SK-N-SH treated with all-trans-retinoic acid at 6 μM for 48 hours (cell line): ENCODE measurements at regions not wholly inside any gene's neighbourhood (a gene's known extent, or its start where the extent isn't known, plus 50 kb on each side); places are given as distances from the start of the nearest gene placed in this dataset.

Source experiments
- ATAC-seq: fragments of 200-7000 bp; cut with Tn5 transposase; 3 replicates; pipeline ENCODE4 v1.9.1; 2020; ENCODE audit warnings: mild to moderate bottlenecking, moderate library complexity
- ARNTL ChIP-seq: fragments of 450-650 bp; formaldehyde crosslinking; IDR thresholded peaks from 2 replicates; pipeline ENCODE4 v1.5.0; 2020; ENCODE audit warnings: low read depth, mild to moderate bottlenecking, moderate library complexity, borderline replicate concordance
- BACH2 ChIP-seq: fragments of 250-450 bp; sonication (Bioruptor Pico); IDR thresholded peaks from 2 replicates; pipeline ENCODE4 v1.9.0; 2021; ENCODE audit warnings: mild to moderate bottlenecking, borderline replicate concordance
- CSDC2 ChIP-seq: fragments of 250-450 bp; sonication (Bioruptor Pico); IDR thresholded peaks from 2 replicates; pipeline ENCODE4 v1.5.0; 2020; ENCODE audit warnings: mild to moderate bottlenecking, moderate library complexity
- CSRNP3 ChIP-seq: fragments of 250-450 bp; sonication (Bioruptor Pico); IDR thresholded peaks from 2 replicates; pipeline ENCODE4 v1.5.1; 2021; ENCODE audit warnings: mild to moderate bottlenecking, moderate library complexity
- ESRRG ChIP-seq: fragments of 250-450 bp; sonication (Bioruptor Pico); IDR thresholded peaks from 2 replicates; pipeline ENCODE4 v1.6.1; 2021; ENCODE audit warnings: mild to moderate bottlenecking
- GLIS3 ChIP-seq: fragments of 250-450 bp; sonication (Bioruptor Pico); IDR thresholded peaks from 2 replicates; pipeline ENCODE4 v1.5.0; 2020; ENCODE audit warnings: mild to moderate bottlenecking, moderate library complexity
- ISL1 ChIP-seq: fragments of 250-450 bp; sonication (Bioruptor Pico); IDR thresholded peaks from 2 replicates; pipeline ENCODE4 v2.1.2; 2022; ENCODE audit warnings: mild to moderate bottlenecking, moderate library complexity
- OSR1 ChIP-seq: fragments of 250-450 bp; sonication (Bioruptor Pico); IDR thresholded peaks from 2 replicates; pipeline ENCODE4 v1.8.0; 2022; ENCODE audit warnings: moderate library complexity, mild to moderate bottlenecking, inconsistent platforms
- POU6F1 ChIP-seq: fragments of 250-450 bp; sonication (Bioruptor Pico); IDR thresholded peaks from 2 replicates; pipeline ENCODE4 v1.8.0; 2021; ENCODE audit warnings: low read depth, mild to moderate bottlenecking, moderate library complexity, borderline replicate concordance
- PPARA ChIP-seq: fragments of 250-450 bp; sonication (Bioruptor Pico); IDR thresholded peaks from 2 replicates; pipeline ENCODE4 v1.5.0; 2020; ENCODE audit warnings: mild to moderate bottlenecking, borderline replicate concordance
- RARB ChIP-seq: fragments of 250-450 bp; sonication (Bioruptor Pico); IDR thresholded peaks from 2 replicates; pipeline ENCODE4 v1.8.0; 2021; ENCODE audit warnings: mild to moderate bottlenecking, moderate library complexity
- SNAI2 ChIP-seq: fragments of 250-450 bp; sonication (Bioruptor Pico); IDR thresholded peaks from 2 replicates; pipeline ENCODE4 v1.5.0; 2020; ENCODE audit warnings: mild to moderate bottlenecking, moderate library complexity
- TCF4 ChIP-seq: fragments of 250-450 bp; sonication (Bioruptor Pico); IDR thresholded peaks from 2 replicates; pipeline ENCODE4 v1.8.0; 2021; ENCODE audit warnings: mild to moderate bottlenecking, moderate library complexity, borderline replicate concordance
- TOX ChIP-seq: fragments of 250-450 bp; sonication (Bioruptor Pico); IDR thresholded peaks from 2 replicates; pipeline ENCODE4 v1.8.0; 2021; ENCODE audit warnings: mild to moderate bottlenecking, moderate library complexity, borderline replicate concordance
- TSHZ2 ChIP-seq: fragments of 250-450 bp; sonication (Bioruptor Pico); IDR thresholded peaks from 2 replicates; pipeline ENCODE4 v1.5.0; 2020; ENCODE audit warnings: mild to moderate bottlenecking, moderate library complexity
- ZFP3 ChIP-seq: fragments of 250-450 bp; sonication (Bioruptor Pico); IDR thresholded peaks from 2 replicates; pipeline ENCODE4 v1.5.0; 2020; ENCODE audit warnings: mild to moderate bottlenecking, moderate library complexity
- ZFP30 ChIP-seq: fragments of 450-650 bp; formaldehyde crosslinking; IDR thresholded peaks from 2 replicates; pipeline ENCODE4 v1.5.0; 2022; ENCODE audit warnings: mild to moderate bottlenecking, moderate library complexity
- ZNF70 ChIP-seq: fragments of 450-650 bp; formaldehyde crosslinking; IDR thresholded peaks from 2 replicates; pipeline ENCODE4 v1.5.0; 2020; ENCODE audit warnings: mild to moderate bottlenecking, moderate library complexity
- ZNF8 ChIP-seq: fragments of 450-650 bp; formaldehyde crosslinking; IDR thresholded peaks from 2 replicates; pipeline ENCODE4 v1.5.0; 2020; ENCODE audit warnings: mild to moderate bottlenecking, moderate library complexity

GRCh38 chr5:57386958-57387357 lies 95.7 kb downstream of the ACTBL2 start:
- ATAC-seq = no peak
- TF ChIP-seq ISL1 (CRISPR knock-in tag) (no peak), CSDC2 (CRISPR knock-in tag) (no peak), ZFP3 (CRISPR knock-in tag) (no peak), TOX (no peak), PPARA (CRISPR knock-in tag) (no peak), TCF4 (no peak), ZNF70 (CRISPR knock-in tag) (no peak), GLIS3 (CRISPR knock-in tag) (no peak), BACH2 (CRISPR knock-in tag) (no peak), OSR1 (CRISPR knock-in tag) (no peak), SNAI2 (CRISPR knock-in tag) (no peak), ZNF8 (CRISPR knock-in tag) (no peak), ZFP30 (CRISPR knock-in tag) (no peak), ARNTL (CRISPR knock-in tag) (no peak), ESRRG (CRISPR knock-in tag) (no peak)
- TF ChIP-seq, all 23 proteins: peak for 0

- ATAC-seq = peak; percentile 98
- TF ChIP-seq GLIS3 (CRISPR knock-in tag) (no peak), ARNTL (CRISPR knock-in tag) (no peak), ISL1 (CRISPR knock-in tag) (peak; percentile 26; the same call in 1 of the 2 replicates), ZNF70 (CRISPR knock-in tag) (no peak), RARB (CRISPR knock-in tag) (no peak), TCF4 (peak; percentile 39; the same call in 1 of the 2 replicates), ZFP3 (CRISPR knock-in tag) (no peak), TSHZ2 (CRISPR knock-in tag) (0 out of 2 replicates have a peak, but pooled peaks have one; percentile 39), SNAI2 (CRISPR knock-in tag) (no peak)
- TF ChIP-seq, all 23 proteins: peak for 3
Observed at GRCh38 chr5:57383093-57383861, 99.3 kb downstream of the ACTBL2 start.

GRCh38 chr5:57382655-57383054 lies 100.0 kb downstream of the ACTBL2 start:
- peak; percentile 10; the same call in 2 of the 3 replicates for ATAC-seq
- TF ChIP-seq SNAI2 (CRISPR knock-in tag) (no peak), TSHZ2 (CRISPR knock-in tag) (no peak), ZFP30 (CRISPR knock-in tag) (no peak), ARNTL (CRISPR knock-in tag) (no peak), CSDC2 (CRISPR knock-in tag) (no peak), CSRNP3 (no peak), RARB (CRISPR knock-in tag) (no peak), POU6F1 (no peak)
